ENCODE measurements at regions not wholly inside any gene's neighbourhood (a gene's known extent, or its start where the extent isn't known, plus 50 kb on each side); places are given as distances from the start of the nearest gene placed in this dataset.

DNA sequence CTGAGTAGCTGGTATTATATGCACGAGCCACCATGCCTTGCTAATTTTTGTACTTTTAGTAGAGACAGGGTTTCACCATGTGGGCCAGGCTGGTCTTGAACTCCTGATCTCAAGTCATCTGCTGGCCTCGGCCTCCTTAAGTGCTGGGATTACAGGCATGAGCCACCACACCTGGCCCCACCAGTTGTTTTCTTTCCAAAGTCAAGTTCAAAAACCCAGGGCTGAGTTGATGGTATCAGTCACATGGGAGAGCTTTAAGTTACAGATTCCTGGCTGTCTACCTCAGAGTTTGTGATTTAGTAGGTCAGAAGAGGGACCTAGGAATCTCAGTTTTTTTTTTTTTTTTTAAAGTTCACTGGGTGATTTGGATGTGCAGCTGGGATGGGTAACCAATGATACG, 107.7 kb downstream of the SCP2D1 start:
- TF ChIP-seq, protein P1, sequence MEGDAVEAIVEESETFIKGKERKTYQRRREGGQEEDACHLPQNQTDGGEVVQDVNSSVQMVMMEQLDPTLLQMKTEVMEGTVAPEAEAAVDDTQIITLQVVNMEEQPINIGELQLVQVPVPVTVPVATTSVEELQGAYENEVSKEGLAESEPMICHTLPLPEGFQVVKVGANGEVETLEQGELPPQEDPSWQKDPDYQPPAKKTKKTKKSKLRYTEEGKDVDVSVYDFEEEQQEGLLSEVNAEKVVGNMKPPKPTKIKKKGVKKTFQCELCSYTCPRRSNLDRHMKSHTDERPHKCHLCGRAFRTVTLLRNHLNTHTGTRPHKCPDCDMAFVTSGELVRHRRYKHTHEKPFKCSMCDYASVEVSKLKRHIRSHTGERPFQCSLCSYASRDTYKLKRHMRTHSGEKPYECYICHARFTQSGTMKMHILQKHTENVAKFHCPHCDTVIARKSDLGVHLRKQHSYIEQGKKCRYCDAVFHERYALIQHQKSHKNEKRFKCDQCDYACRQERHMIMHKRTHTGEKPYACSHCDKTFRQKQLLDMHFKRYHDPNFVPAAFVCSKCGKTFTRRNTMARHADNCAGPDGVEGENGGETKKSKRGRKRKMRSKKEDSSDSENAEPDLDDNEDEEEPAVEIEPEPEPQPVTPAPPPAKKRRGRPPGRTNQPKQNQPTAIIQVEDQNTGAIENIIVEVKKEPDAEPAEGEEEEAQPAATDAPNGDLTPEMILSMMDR (conservative IDR thresholded peaks at IDR 0.05; ENCODE audit: low read depth, low read length), result no peak
- no peak overlapping the region for H3K4me3 ChIP-seq (ENCODE audit: low read depth, low read length)
- no peak for DNase-seq (ENCODE audit: low read depth)

DNA sequence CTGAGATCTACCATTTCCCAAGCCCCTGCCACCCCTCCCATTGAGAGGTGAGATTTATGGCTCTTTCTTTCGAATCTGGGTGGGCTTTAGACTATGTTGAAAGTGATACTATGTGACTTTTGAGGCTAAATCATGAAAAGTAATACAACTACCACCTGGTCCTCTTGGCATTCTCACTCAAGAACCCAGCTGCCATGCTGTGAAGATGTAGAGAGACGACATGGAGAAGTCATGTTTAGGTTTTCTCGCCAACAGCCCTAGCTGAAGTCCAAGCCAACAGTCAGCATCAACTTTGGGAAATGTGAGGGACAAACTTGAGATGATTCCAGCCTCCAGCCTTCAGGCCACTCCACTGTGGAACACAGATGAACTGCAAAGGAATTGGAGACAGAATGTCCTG, 108.7 kb downstream of the SCP2D1 start:
- no peak for DNase-seq (ENCODE audit: low read depth)
- TF ChIP-seq, protein P1 (conservative IDR thresholded peaks at IDR 0.05; ENCODE audit: low read depth, low read length), result no peak
- no peak overlapping the region for H3K4me3 ChIP-seq (ENCODE audit: low read depth, low read length)

DNA sequence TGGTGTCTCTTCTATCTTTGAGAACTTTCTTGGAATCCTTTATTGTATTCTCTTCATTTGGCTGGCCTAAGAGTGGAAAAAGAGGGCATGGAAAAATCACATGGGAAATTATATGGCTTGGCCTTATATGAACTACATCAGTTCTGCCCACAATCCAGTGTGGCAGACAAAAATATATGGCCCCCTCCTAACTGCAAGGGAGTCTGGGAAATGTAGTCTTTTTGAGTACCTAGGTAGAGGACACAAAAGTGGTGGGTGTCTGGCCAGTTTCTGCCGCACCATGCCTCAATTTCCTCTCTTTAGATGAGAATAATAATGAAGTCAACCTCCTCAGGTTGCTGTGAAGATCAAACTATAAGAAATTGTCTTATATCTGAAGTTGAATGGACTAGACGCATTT, 109.3 kb downstream of the SCP2D1 start:
- H3K4me3 ChIP-seq (ENCODE audit: low read depth, low read length), result no peak overlapping the region
- TF ChIP-seq, protein P1 (conservative IDR thresholded peaks at IDR 0.05; ENCODE audit: low read depth, low read length), result no peak
- DNase-seq (ENCODE audit: low read depth), result no peak

DNA sequence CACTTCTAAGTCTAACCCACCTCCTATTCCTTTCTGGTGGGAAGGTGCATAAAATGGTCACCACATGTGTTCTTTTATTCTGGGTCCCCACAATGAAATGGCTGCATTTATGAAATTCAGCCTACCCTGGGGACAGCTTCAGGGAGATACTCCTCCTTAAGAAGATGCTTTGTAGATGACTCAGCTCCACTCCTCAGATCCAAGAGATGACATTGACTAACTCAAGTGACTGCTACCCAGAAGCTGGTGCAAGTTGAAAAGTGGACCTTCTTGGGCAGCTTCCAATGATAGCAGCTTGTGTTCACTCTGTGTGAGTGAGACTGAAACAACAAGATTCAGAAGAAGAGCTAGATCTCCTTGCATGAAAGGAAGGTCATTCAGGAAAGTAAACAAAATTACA, 113.4 kb downstream of the SCP2D1 start:
- DNase-seq (ENCODE audit: low read depth), result no peak
- TF ChIP-seq, protein P1 (conservative IDR thresholded peaks at IDR 0.05; ENCODE audit: low read depth, low read length), result no peak
- no peak overlapping the region for H3K4me3 ChIP-seq (ENCODE audit: low read depth, low read length)

DNA sequence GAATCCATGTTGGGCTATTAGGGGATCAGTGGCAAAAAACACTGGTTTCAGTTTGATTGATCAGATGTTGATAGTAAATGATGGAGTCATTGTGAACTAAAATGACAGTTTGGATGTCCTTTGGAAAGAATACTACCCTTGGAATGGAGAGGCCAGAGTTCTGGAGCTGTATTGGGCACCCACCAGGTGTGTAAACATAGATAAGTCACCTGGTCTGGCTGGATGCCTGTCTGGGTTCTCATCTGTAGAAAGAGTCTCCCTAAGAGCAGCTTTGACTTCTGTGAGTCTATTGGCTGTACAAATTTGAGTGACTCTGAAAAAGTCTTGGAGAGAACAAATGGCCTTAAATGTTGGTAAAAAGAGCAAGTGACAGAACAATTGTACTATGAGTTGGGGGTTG, 115.0 kb downstream of the SCP2D1 start:
- TF ChIP-seq, protein P1 (conservative IDR thresholded peaks at IDR 0.05; ENCODE audit: low read depth, low read length), result no peak
- no peak overlapping the region for H3K4me3 ChIP-seq (ENCODE audit: low read depth, low read length)
- DNase-seq (ENCODE audit: low read depth), result no peak

DNA sequence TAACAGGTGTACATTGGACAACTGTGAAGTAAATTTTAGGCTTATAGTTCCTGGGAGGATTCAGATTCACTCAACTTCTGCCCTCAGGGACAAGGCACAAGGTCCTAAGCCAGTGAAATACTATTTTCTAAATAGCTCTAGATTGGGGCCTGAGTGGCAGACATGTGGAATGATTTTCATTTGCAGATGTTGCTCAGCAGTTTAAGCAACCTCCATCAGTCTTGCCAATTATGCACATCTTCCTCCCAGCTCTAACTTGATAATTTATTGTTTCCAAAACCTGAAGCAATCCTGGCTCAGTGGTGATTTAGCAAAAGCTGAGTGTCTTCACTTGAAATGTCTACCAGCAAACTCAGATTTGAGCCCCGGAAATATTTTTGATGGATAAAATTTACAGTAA, 116.2 kb downstream of the SCP2D1 start:
- TF ChIP-seq, protein P1 (conservative IDR thresholded peaks at IDR 0.05; ENCODE audit: low read depth, low read length), result no peak
- H3K4me3 ChIP-seq (ENCODE audit: low read depth, low read length), result no peak overlapping the region
- DNase-seq (ENCODE audit: low read depth), result no peak

DNA sequence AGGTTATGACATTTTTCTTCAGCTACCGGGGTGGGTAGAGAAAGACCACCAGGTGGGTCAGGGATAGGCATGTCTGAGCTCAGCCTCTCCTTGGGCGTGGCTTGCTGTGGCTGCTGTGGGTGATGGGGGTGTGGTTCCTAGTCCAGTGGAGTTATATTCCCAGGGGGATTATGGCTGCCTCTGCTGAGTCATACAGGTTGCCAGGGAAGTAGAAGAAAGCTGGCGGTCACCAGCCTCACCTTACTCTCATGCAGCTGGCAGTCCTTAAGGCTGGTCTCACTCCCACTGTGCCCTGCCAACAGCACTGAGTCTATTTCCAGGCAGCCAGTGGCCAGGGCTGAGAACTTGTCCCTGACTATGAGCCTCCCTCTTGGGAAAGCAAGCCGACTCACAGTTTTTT, 130.0 kb downstream of the SCP2D1 start:
- TF ChIP-seq, protein P1 (conservative IDR thresholded peaks at IDR 0.05; ENCODE audit: low read depth, low read length), result no peak
- H3K4me3 ChIP-seq (ENCODE audit: low read depth, low read length), result no peak overlapping the region
- no peak for DNase-seq (ENCODE audit: low read depth)

All from choroid plexus epithelial cell (primary cell).